ENCODE measurements at regions not wholly inside any gene's neighbourhood (a gene's known extent, or its start where the extent isn't known, plus 50 kb on each side); places are given as distances from the start of the nearest gene placed in this dataset.

- no peak for DNase-seq
These were observed 124.8 kb downstream of the TTC32 start for GRCh38 chr2:19776941-19777514.

DNA sequence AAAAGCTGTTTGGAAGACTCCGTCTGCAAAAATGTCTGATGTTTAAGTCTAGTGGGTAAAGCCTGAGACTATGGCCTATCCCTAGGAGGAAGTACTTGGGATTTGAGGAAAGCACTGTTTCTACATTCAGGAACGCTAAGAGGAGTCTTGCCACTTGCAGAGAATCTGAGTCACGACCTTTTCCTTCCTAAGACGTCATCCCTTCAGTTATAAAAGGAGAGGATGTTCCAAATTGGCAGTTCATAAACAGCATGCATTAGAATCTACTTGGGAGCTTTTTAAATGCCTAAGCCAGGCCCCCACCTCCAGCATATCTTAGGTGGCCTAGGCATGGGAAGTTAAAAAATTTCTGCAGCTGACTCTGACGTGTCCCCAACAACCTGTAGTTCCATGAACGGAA, 125.9 kb downstream of the TTC32 start:
- no peak for DNase-seq

- no peak for DNase-seq
These were observed 126.5 kb downstream of the TTC32 start for GRCh38 chr2:19775315-19775714.

DNA sequence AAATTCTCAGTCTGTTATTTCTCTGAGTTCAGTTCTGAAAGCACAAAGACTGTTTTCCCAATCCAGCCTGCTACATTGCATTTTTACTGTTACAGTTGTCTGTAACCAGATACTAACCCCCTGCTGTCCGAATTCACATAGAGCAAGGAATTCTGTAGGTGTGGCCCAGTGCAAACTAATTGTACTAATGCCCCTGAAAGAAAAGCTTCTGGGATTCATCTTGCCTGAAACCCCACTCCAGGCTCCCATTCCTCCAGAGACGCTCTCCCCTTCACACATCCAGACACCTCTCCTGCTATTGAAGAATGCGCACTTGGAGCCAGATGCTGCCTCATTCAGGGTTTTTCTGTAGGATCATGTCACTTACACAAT, 127.0 kb downstream of the TTC32 start:
- no peak for DNase-seq

DNA sequence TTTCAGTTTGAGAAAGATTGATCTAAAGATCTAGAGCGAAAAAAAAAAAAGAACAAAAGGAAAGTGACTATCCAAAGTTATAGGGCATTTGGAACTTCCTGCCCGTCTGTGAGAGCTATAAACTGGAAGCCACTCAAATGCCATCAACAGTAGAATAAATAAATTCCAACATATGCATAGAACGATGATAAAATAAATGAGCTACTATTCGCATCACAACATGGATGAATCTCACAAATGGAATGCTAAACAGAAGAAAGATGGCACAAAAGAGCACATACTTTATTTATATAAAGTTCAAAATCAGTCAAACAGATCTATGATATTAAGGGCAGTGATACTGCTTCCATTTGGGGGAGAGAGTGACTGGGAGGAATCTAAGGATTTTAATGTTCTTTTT, 128.8 kb downstream of the TTC32 start:
- DNase-seq, result no peak

GRCh38 chr2:19769513-19769912, 132.3 kb downstream of the TTC32 start:
- no peak for DNase-seq

GRCh38 chr2:19767899-19768298, 133.9 kb downstream of the TTC32 start:
- DNase-seq, result no peak

DNA sequence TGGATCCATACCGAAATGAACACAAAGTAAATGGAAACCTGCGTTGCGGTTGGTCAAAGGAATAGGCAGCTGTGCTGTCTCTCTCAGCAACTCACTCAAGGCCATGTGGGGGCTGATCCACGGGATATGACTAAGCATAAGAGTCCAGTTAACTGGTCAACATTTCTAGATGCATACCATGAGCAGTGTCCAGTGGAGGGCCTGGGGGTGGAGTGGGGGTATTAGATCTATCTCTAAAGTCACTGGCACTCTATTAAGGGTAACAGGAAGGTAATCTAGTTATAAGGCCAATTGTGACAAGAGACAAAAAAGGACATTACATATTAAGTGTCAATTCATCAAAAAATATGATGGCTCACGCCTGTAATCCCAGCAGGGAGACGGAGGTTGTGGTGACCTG, 136.8 kb downstream of the TTC32 start:
- no peak for DNase-seq

GRCh38 chr2:19763731-19764130, 138.1 kb downstream of the TTC32 start:
- DNase-seq, result no peak

DNA sequence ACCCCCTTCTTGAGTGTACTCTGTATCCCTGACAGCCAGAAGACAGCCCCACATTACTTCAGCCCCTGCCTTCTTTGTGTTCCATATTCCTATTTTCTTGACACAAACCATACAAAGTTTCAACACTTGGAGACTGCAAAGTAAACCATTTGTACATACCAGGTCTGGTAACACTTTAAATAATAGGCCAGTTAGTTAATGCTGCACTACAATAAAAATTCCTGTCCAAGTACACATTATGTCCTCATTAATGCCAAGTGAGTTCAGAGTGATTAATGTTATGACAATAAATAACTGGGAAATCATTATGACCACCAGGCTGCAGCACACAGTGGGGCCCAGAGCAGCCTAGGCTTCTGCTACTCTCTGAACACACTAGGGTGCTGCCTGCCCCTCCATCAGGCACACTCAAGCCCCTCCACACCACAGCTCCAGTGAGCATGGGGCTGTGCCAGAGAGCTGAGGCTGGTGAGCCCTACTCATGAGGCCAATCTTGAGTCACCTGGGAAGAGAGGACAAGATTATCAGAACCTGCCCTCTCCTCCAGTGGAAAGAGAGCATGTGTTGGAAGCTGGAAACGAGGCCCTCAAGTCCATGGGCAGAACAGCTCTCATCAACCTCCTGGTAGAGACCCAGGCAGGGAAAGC, 138.7 kb downstream of the TTC32 start:
- no peak for DNase-seq

DNA sequence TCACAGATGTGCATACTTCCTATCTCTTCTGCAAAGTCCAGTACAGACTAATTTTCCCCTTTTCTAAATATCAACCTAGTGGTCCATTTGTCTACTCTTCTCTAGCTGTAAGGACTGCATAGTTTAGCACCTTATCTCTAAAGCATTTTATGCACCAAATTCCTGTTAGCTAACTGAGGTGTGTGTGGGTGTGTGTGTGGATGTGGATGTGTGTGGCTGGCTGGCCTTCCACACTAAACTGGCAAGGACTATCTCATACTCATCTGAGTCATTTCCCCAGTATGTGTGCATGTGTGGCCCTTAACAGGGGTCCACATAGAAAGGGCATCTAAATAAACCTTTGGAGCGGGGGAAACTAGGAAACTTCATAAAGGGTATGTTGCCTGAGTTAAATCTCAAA, 139.6 kb downstream of the TTC32 start:
- no peak for DNase-seq

GRCh38 chr2:19759880-19760279, 141.9 kb downstream of the TTC32 start:
- no peak for DNase-seq

GRCh38 chr2:19758658-19759057, 143.1 kb downstream of the TTC32 start:
- no peak for DNase-seq

DNA sequence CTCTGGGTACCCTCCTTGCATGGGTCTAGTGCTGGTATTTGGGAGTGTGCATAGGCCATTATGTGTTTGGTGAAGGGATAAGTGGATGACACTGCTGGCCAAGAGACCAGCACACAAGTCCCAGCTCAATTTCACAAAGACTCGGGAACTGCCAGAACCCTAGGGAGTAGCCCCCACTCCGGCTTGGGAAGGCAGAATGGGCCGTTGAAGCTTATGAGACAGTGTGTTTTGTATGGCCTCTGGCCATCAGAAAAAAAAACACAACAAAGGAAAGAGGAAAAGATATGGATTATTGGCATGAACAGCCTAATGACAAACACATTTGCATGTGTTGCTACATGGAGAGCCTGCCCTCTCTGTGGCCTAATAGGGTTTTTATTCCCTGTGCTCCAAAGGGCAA, 144.2 kb downstream of the TTC32 start:
- no peak for DNase-seq

DNA sequence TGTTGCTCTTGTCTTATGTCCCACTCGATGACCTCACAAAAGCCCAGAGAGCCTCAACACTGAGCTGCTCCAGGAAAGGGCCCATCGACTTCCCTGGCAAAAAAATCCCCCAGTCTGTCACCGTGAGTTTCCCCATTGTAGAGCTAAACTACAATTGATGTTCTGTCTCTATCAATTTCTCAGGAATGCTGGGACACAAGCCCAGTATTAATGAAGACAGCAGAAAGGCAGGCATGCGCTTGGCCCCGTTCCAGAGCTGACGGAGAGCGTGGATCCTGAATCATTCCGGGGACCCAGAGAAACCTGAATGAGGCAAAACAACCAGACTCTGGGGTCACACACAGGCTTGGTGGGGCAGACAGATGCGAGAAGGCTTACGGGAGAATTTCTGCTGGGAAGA, 146.9 kb downstream of the TTC32 start:
- DNase-seq, result no peak

- DNase-seq, result no peak
These were observed 148.0 kb downstream of the TTC32 start for GRCh38 chr2:19753818-19754217.

- no peak for DNase-seq
These were observed 148.5 kb downstream of the TTC32 start for GRCh38 chr2:19753314-19753713.

DNA sequence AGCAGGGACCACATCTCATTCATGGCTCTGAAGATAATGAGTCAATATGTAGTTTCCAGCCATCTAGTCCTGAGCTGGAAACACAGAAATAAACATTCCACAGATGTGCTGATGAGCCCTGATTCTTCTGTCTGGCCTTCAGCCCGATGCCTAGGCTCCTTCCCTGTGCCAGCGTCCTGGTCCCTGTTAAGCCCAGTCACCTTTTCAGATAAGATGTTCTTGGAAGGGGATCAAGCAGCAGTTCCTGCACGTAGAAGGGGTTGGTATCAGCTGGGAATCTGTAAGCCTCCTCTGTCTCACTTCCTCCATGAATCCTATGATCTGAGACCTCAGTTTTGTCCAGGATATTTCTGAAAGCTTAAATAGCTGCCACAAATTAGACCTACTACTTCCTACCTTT, 149.3 kb downstream of the TTC32 start:
- DNase-seq, result no peak

DNA sequence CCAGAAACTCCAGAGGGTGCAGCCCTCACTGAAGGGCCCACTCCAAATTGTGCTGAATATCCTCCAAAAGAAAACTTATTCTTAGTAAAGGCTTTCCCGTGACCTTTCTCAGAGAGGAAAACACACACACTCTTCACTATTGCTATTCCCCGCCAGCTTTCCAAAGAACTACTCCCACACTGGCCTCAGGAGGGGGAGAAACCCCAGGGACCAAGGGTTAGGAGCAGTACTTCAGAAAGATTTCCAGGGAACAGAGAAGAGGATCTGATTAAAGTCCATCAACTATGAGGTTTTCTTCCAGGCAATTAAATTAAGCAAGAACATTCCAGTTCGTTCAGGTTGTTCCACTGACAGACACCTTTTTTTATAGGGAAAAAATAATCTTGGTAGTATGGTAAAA, 150.2 kb downstream of the TTC32 start:
- DNase-seq, result no peak

DNA sequence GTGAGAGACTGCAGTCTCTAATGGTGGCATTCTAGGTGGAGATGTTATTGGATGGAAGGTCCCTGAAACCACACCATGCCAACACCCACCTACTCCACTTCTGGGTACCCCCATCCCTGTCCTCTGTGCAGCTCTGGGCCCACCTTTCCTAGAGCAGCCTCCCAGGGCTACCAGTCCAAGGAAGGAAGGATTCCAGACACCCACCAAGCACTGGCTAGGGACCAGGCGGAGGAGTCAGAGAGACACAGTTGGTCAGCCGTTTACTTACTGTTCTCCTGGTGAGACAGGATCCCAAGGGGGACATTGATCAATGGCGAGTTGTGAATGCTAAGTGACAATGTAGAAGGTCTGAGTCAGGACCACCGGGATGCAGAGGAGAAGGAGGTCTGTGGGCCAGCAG, 151.6 kb downstream of the TTC32 start:
- DNase-seq, result no peak

DNA sequence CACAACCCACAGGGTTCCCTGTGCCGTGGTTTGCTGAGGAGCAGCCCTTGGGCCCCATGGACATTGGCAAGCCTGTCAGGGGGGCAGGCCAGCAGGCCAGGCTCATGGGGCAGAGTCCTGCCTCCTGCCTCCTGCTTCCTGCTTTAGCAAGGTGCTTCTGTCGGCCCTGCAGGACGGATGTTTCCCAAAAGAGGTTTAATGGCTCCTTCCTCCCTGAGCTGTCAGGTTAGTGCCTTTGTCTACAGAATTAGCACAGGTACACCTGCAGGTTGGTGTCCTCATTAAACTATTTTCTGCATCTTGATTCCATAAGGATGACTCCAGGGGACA, 152.3 kb downstream of the TTC32 start:
- no peak for DNase-seq

DNA sequence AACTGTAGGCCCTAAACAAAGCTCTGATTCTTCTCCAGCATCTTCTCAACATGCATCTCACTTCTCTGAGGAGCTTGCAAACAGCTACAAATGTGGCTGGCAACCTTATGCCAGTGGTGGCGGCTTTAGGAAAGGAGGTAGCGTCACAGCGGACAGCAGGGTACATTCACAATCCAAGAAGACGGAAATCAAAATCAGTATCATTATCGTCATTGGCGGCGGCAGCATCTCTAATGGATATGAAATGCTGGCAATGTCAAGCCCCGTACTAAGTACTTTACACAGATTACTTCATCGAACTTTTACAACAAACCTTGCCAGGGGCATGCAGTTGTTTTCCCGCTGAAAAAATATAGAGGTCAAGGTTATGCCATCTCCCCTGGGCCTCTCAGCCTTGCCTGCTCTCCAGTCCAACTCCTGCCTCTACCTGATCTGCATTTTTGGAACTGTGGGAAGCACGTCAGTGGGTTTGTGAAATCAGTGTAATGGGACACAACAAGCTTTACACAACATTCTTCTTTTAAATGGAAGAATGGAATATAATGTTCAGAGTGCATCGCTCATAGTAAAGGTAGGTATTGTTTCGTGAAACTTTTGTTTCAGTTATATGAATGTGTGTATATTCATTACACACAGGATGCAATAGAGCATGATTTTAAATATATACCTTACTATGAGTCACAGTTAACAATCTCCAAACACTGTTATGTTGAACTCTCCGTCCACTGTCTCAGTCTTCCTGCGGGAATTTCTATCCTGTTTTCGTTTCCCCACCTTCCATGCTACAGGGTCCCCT, 152.9 kb downstream of the TTC32 start:
- DNase-seq, result no peak

DNA sequence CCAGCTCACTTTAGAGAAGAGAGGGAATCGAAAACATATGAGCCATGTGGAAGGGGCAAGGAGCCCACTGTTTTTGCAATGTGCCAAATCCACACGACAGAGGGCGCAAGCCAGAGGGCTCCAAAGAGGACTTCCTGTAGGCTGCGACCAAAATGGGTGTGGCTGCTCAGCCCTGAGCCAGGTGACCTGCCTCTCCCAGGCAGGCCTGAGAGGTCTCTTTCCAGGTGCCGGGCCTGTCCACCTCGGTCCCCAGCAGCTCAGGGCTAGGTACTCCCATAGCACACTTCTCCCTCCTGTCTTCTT, 153.8 kb downstream of the TTC32 start:
- no peak for DNase-seq

- DNase-seq, result no peak
These were observed 154.3 kb downstream of the TTC32 start for GRCh38 chr2:19747310-19748072.
